HG03175 (cell line): ENCODE measurements at regions not wholly inside any gene's neighbourhood (a gene's known extent, or its start where the extent isn't known, plus 50 kb on each side); places are given as distances from the start of the nearest gene placed in this dataset.

Source experiments
- ATAC-seq: cut with Tn5 transposase; IDR thresholded peaks from one replicate; pipeline ENCODE4 v1.9.1; 2021; ENCODE audit warnings: mild to moderate bottlenecking, moderate library complexity; ENCODE audit not compliant: unreplicated experiment

- no peak for ATAC-seq
These were observed 166.9 kb upstream of the UMPS start for GRCh38 chr3:124563376-124563775.

- ATAC-seq, result no peak
These were observed 165.2 kb upstream of the UMPS start for GRCh38 chr3:124565013-124565412.

- ATAC-seq, result no peak
These were observed 164.7 kb upstream of the UMPS start for GRCh38 chr3:124565551-124565950.

- no peak for ATAC-seq
These were observed 163.6 kb upstream of the UMPS start for GRCh38 chr3:124566701-124567100.

GRCh38 chr3:124567179-124567578, 163.1 kb upstream of the UMPS start:
- no peak for ATAC-seq

GRCh38 chr3:124569761-124570160, 160.5 kb upstream of the UMPS start:
- ATAC-seq, result no peak

- no peak for ATAC-seq
These were observed 160.0 kb upstream of the UMPS start for GRCh38 chr3:124570232-124570631.

- ATAC-seq, result no peak
These were observed 157.3 kb upstream of the UMPS start for GRCh38 chr3:124572851-124573405.

GRCh38 chr3:124574012-124574411, 156.2 kb upstream of the UMPS start:
- ATAC-seq, result no peak

GRCh38 chr3:124576565-124577493, 153.4 kb upstream of the UMPS start:
- ATAC-seq, result no peak

- peak; percentile 75 for ATAC-seq
These were observed 152.6 kb upstream of the UMPS start for GRCh38 chr3:124577494-124578167.

GRCh38 chr3:124579641-124580040, 150.6 kb upstream of the UMPS start:
- ATAC-seq, result no peak

GRCh38 chr3:124582196-124582595, 148.1 kb upstream of the UMPS start:
- no peak for ATAC-seq

GRCh38 chr3:124582621-124583395, 147.4 kb upstream of the UMPS start:
- ATAC-seq, result no peak

GRCh38 chr3:124584245-124584551, 146.1 kb upstream of the UMPS start:
- ATAC-seq, result no peak

GRCh38 chr3:124584552-124585391, 145.5 kb upstream of the UMPS start:
- ATAC-seq, result no peak

- ATAC-seq, result no peak
These were observed 143.9 kb upstream of the UMPS start for GRCh38 chr3:124586126-124587052.

GRCh38 chr3:124587053-124587408, 143.2 kb upstream of the UMPS start:
- no peak for ATAC-seq

- no peak for ATAC-seq
These were observed 142.2 kb upstream of the UMPS start for GRCh38 chr3:124588036-124588435.
